ENCODE measurements at regions not wholly inside any gene's neighbourhood (a gene's known extent, or its start where the extent isn't known, plus 50 kb on each side); places are given as distances from the start of the nearest gene placed in this dataset.

DNA sequence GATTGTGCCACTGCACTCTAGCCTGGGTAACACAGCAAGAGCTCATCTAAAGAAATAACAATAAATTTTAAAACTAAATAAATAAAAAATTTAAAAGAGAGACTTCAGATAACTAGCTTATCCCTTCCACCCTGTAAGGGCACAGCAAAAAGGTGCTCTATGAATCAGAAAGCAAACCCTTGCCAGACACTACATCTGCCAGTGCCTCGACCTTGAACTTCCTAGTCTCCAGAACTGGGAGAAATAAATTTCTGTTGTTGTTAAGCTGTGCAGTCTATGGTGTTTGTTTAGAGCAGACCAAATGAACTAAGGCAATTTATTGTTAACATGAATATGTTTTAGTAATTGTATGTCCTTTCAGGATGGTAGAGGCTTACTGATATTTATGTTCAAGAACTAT is 174.9 kb upstream of the TRIM24 start:
- TF ChIP-seq, protein P1, sequence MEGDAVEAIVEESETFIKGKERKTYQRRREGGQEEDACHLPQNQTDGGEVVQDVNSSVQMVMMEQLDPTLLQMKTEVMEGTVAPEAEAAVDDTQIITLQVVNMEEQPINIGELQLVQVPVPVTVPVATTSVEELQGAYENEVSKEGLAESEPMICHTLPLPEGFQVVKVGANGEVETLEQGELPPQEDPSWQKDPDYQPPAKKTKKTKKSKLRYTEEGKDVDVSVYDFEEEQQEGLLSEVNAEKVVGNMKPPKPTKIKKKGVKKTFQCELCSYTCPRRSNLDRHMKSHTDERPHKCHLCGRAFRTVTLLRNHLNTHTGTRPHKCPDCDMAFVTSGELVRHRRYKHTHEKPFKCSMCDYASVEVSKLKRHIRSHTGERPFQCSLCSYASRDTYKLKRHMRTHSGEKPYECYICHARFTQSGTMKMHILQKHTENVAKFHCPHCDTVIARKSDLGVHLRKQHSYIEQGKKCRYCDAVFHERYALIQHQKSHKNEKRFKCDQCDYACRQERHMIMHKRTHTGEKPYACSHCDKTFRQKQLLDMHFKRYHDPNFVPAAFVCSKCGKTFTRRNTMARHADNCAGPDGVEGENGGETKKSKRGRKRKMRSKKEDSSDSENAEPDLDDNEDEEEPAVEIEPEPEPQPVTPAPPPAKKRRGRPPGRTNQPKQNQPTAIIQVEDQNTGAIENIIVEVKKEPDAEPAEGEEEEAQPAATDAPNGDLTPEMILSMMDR (IDR thresholded peaks at IDR 0.05): no peak
- no peak for TF ChIP-seq POLR2AphosphoS5 (IDR thresholded peaks at IDR 0.05)
- TF ChIP-seq POLR2A (IDR thresholded peaks at IDR 0.05): no peak
